Hepatocyte (in vitro differentiated cells): ENCODE measurements at regions not wholly inside any gene's neighbourhood (a gene's known extent, or its start where the extent isn't known, plus 50 kb on each side); places are given as distances from the start of the nearest gene placed in this dataset.

Experiments used
- CTCF ChIP-seq: fragments of 200-600 bp; sonication (generic); IDR thresholded peaks from 2 replicates; pipeline ENCODE4 v1.5.1; 2016; ENCODE audit warnings: antibody characterized with exemption, mild to moderate bottlenecking; ENCODE audit not compliant: poor library complexity
- EZH2phosphoT487 ChIP-seq: fragments of 200-600 bp; sonication (generic); IDR thresholded peaks from one replicate; pipeline ENCODE4 v1.6.1; 2018; ENCODE audit warnings: antibody characterized with exemption, mild to moderate bottlenecking, low read depth, moderate library complexity; ENCODE audit not compliant: unreplicated experiment, severe bottlenecking

GRCh38 chr6:10112871-10113549 lies 301.9 kb downstream of the TFAP2A start:
- TF ChIP-seq CTCF (no peak), EZH2phosphoT487 (no peak)
